ENCODE measurements at regions not wholly inside any gene's neighbourhood (a gene's known extent, or its start where the extent isn't known, plus 50 kb on each side); places are given as distances from the start of the nearest gene placed in this dataset.
"Not testable (repeated sequence)": the region's sequence is repeated elsewhere in the genome, so short reads cannot be mapped to it uniquely, and the experiment has no call there.

DNA sequence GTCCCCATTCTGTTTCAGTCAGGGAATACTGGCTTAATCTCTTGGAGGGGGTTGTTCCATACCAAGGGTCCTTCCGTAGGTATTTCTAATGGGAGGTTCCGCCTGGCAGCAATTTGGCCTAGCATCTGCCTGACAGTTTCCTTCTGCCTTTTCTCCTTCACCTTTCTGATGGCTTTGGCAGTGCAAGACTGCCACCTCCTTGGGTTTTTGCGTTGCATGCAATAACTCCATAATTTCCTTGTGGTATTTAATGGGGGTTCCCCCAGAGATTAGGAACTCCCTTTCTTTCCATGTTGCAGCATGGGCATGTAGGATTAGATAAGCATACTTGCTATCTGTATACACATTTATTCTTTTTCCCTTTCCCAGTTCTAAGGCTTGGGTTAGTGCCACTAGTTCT lies 93.0 kb upstream of the ACSL1 start:
- H3F3A ChIP-seq (replicated peaks; ENCODE audit: insufficient read depth); H4K20me1 ChIP-seq (ENCODE audit: insufficient read depth); DNase-seq; H3K4me2 ChIP-seq; CTCF ChIA-PET; H2AFZ ChIP-seq (ENCODE audit: low read depth); H3K9me3 ChIP-seq; H3K9me2 ChIP-seq; H3K9ac ChIP-seq; POLR2A ChIA-PET; H3K27me3 ChIP-seq (ENCODE audit: insufficient read depth); H3K79me2 ChIP-seq (ENCODE audit: insufficient read depth); H3K36me3 ChIP-seq (replicated peaks in 1 of 2; ENCODE audit: control insufficient read depth in 1 of 2, insufficient read depth in 2 of 2, low read length in 1 of 2); H3K4me1 ChIP-seq (ENCODE audit: control insufficient read depth in 1 of 2, insufficient read depth in 2 of 2, low read depth in 1 of 2, low read length in 1 of 2); H3K27ac ChIP-seq (ENCODE audit: low read depth in 2 of 2, low read length in 1 of 2); H3K4me3 ChIP-seq (ENCODE audit: low read depth in 2 of 2, low read length in 1 of 2): not testable (repeated sequence)
- WGBS (ENCODE audit: low lambda C conversion rate) = 24% methylated on average over 3 of the region's 3 CpGs

DNA sequence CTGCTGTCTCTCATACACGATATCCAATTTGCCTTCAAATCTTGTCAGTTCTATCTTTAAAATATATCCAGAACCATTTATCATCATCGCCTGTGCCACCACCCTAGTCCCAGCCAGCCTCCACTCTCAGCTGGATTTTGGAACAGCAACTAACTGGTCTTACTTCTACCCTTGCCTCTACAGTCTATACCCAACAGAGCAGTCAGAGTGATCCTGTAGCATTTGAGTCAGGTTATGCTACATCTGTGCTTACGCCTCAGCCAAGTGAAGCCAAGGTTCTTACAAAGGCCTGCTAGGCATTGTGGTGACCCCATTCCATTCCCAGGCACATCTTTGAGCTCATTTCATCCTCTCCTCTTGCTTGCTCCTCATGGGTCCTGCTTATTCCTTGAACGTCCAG lies 95.7 kb upstream of the ACSL1 start:
- H3K9me3 ChIP-seq = no peaks in the 10 kb centered on the region
- H3K4me2 ChIP-seq = no peak overlapping the region
- no peaks in the 10 kb centered on the region for H3K9me2 ChIP-seq
- WGBS (ENCODE audit: low lambda C conversion rate) = 43% methylated on average over 4 of the region's 4 CpGs
- TF ChIP-seq GATA2 (CRISPR knock-in tag; IDR thresholded peaks at IDR 0.05) (no peak), NRF1 (IDR thresholded peaks at IDR 0.05; ENCODE audit: low read depth, low read length) (no peak), RCOR1 (IDR thresholded peaks at IDR 0.05; ENCODE audit: low read length) (no peak), ZBTB33 (IDR thresholded peaks at IDR 0.05; ENCODE audit: borderline replicate concordance, low read depth) (no peak), MEF2A (IDR thresholded peaks at IDR 0.05; ENCODE audit: borderline replicate concordance, low read depth) (no peak), TCF12 (IDR thresholded peaks at IDR 0.05) (no peak), POLR2AphosphoS5 (IDR thresholded peaks at IDR 0.05; ENCODE audit: low read depth, low read length) (no peak), CHD2 (IDR thresholded peaks at IDR 0.05; ENCODE audit: low read length, partially characterized antibody) (no peak), REST (IDR thresholded peaks at IDR 0.05; ENCODE audit: low read depth, low read length) (no peak), EZH2phosphoT487 (IDR thresholded peaks at IDR 0.05; ENCODE audit: borderline replicate concordance, low read depth) (no peak), ELF1 (IDR thresholded peaks at IDR 0.05) (no peak), EP300 (IDR thresholded peaks at IDR 0.05; ENCODE audit: borderline replicate concordance in 1 of 2, low read depth in 1 of 2, low read length in 1 of 2) (no peak)
- TF ChIP-seq, protein P1, sequence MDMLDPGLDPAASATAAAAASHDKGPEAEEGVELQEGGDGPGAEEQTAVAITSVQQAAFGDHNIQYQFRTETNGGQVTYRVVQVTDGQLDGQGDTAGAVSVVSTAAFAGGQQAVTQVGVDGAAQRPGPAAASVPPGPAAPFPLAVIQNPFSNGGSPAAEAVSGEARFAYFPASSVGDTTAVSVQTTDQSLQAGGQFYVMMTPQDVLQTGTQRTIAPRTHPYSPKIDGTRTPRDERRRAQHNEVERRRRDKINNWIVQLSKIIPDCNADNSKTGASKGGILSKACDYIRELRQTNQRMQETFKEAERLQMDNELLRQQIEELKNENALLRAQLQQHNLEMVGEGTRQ (IDR thresholded peaks at IDR 0.05; ENCODE audit: borderline replicate concordance, low read depth, low read length) = no peak
- TF ChIP-seq, protein P2, sequence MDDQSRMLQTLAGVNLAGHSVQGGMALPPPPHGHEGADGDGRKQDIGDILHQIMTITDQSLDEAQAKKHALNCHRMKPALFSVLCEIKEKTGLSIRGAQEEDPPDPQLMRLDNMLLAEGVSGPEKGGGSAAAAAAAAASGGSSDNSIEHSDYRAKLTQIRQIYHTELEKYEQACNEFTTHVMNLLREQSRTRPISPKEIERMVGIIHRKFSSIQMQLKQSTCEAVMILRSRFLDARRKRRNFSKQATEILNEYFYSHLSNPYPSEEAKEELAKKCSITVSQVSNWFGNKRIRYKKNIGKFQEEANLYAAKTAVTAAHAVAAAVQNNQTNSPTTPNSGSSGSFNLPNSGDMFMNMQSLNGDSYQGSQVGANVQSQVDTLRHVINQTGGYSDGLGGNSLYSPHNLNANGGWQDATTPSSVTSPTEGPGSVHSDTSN (IDR thresholded peaks at IDR 0.05) = no peak
- H3F3A ChIP-seq (replicated peaks; ENCODE audit: insufficient read depth) = no peaks in the 10 kb centered on the region
- H4K20me1 ChIP-seq (ENCODE audit: insufficient read depth) = no peaks in the 10 kb centered on the region
- no peak overlapping the region for H3K9ac ChIP-seq
- ChIA-PET POLR2A (no interaction called here), CTCF (interaction anchor here (1.0 kb wide), 1 partner anchor 19 kb away, joined by 3 read pairs; no protein-coding TSS in a partner anchor)
- no peaks in the 10 kb centered on the region for H3K4me1 ChIP-seq (ENCODE audit: control insufficient read depth in 1 of 2, insufficient read depth in 2 of 2, low read depth in 1 of 2, low read length in 1 of 2)
- no peaks in the 10 kb centered on the region for H3K79me2 ChIP-seq (ENCODE audit: insufficient read depth)
- H3K36me3 ChIP-seq (replicated peaks in 1 of 2; ENCODE audit: control insufficient read depth in 1 of 2, insufficient read depth in 2 of 2, low read length in 1 of 2) = no peaks in the 10 kb centered on the region
- H3K4me3 ChIP-seq (ENCODE audit: low read depth in 2 of 2, low read length in 1 of 2) = no peak overlapping the region
- no peak for DNase-seq
- no peaks in the 10 kb centered on the region for H3K27me3 ChIP-seq (ENCODE audit: insufficient read depth)
- no peak overlapping the region for H3K27ac ChIP-seq (ENCODE audit: low read depth in 2 of 2, low read length in 1 of 2)
- H2AFZ ChIP-seq (ENCODE audit: low read depth) = no peak overlapping the region

Data from SK-N-SH (cell line).